ENCODE measurements at regions not wholly inside any gene's neighbourhood (a gene's known extent, or its start where the extent isn't known, plus 50 kb on each side); places are given as distances from the start of the nearest gene placed in this dataset.
"Not testable (repeated sequence)": the region's sequence is repeated elsewhere in the genome, so short reads cannot be mapped to it uniquely, and the experiment has no call there.

DNA sequence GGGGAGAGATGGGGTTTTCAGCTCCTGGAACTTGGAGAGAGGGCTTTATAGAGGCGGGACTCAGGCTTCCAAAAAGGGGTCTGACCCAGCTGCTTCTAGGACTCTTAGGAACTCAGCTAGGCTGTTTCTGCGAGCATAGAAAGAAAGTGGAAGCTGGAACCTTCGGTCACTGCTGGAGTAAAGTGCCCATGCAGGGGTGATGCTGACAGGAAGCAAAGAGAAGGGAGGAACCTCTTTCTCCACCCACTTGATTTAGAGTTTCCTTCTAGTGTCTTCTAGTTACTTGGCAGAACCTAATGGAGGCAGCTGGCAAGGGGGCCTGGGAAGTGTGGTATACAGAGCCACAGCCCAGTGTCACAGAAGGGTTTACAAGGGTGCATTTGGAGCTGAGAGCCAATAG is 283.6 kb downstream of the QKI start:
- TF ChIP-seq CTCF (IDR thresholded peaks at IDR 0.05; ENCODE audit: control extremely low read depth, extremely low read depth, low read depth, missing control alignments) = no peak
- POLR2A ChIA-PET = interaction anchor here (0.6 kb wide), 1 partner anchor 11 kb away, joined by 3 read pairs; no protein-coding TSS in a partner anchor
- CTCF ChIA-PET = interaction anchor here (1.1 to 4.0 kb wide), 3 partner anchors 9 to 29 kb away, joined by 4 to 19 read pairs (median 4); no protein-coding TSS in a partner anchor
- no peak for DNase-seq (ENCODE audit: extremely low spot score)

- POLR2A ChIA-PET; DNase-seq (ENCODE audit: extremely low spot score): not testable (repeated sequence)
- CTCF ChIA-PET = interaction anchor here (1.2 to 4.0 kb wide), 2 partner anchors 10 kb away, joined by 4 to 19 read pairs; no protein-coding TSS in a partner anchor
These were observed 281.8 kb downstream of the QKI start for GRCh38 chr6:163696311-163696710.

- DNase-seq (ENCODE audit: extremely low spot score) = no peak
These were observed 280.9 kb downstream of the QKI start for GRCh38 chr6:163695414-163695864.

DNA sequence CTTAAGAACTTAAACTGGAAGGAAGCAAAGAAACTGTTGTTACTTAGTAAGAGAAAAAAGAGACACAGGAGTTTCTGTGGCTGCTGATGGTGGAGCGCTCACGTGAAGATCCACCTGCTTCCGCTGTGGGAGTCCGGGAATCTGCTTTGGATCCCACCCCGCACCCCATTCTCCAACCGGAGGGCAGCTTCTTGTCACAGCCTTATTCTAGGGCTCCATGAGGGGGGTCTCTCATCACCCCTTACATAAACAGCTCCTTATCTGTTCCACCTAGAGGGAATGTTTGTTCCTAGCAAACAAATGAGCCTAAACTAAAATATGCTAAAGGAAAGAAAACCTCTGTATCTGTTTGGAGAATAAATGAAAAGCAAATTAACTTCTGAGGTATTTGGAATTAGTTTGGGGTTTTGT is 280.5 kb downstream of the QKI start:
- no peak for DNase-seq (ENCODE audit: extremely low spot score)
- POLR2A ChIA-PET = no interaction called here
- TF ChIP-seq CTCF (IDR thresholded peaks at IDR 0.05; ENCODE audit: control extremely low read depth, extremely low read depth, low read depth, missing control alignments) = no peak
- CTCF ChIA-PET = interaction anchor here (1.0 to 4.0 kb wide), 2 partner anchors 8 to 12 kb away, joined by 4 to 19 read pairs; no protein-coding TSS in a partner anchor

More at GRCh38 chr6:163695414-163695864, 280.9 kb downstream of the QKI start:
- TF ChIP-seq CTCF (IDR thresholded peaks at IDR 0.05; ENCODE audit: control extremely low read depth, extremely low read depth, low read depth, missing control alignments) = no peak
- ChIA-PET CTCF (interaction anchor here (1.2 to 4.0 kb wide), 2 partner anchors 9 to 11 kb away, joined by 4 to 19 read pairs; no protein-coding TSS in a partner anchor), POLR2A (no interaction called here)

DNA sequence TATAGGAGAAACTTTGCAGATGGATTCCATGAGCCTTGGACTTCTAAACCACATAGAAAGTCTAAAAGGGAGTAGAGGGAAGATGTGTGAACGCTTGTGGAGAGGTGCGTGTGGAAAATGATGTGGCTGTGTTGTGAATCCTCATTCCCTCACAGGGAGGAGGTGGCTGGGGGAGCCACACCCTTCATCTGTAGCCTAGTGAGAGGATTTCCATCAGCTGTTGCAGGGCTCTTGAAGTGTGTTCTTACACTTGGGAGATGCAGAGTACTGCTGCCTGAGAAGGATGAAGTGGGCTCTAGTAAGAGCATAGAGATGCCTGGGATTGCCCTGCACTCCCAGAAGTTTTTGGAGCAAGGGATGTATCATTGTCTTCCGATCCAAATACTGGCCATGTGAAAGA is 279.6 kb downstream of the QKI start:
- no peak for TF ChIP-seq CTCF (IDR thresholded peaks at IDR 0.05; ENCODE audit: control extremely low read depth, extremely low read depth, low read depth, missing control alignments)
- CTCF ChIA-PET = interaction anchor here (1.0 kb wide), 1 partner anchor 9 kb away, joined by 4 read pairs; no protein-coding TSS in a partner anchor
- no peak for DNase-seq (ENCODE audit: extremely low spot score)
- POLR2A ChIA-PET = no interaction called here

DNA sequence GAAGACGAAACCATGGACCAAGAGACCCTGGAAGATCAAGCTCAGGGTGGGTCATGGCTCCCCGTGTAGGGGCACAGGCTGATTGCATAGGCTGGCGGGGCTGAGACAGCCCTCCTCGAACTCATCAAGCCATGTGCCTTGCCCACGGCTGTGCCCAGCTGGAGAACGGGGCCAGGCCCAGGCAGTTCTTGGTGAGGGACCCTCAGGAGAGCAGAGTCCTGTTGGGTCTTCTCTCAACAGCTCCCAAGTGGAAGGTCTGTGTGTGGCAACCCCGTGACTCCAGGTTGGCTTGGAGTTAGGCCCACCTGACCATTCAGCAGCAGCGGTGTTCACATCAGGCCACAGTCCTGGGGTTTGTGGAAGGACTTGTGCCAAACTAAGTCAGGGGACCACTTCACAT is 276.5 kb downstream of the QKI start:
- no peak for TF ChIP-seq CTCF (IDR thresholded peaks at IDR 0.05; ENCODE audit: control extremely low read depth, extremely low read depth, low read depth, missing control alignments)
- no peak for DNase-seq (ENCODE audit: extremely low spot score)
- ChIA-PET POLR2A (no interaction called here), CTCF (interaction anchor here (0.8 kb wide), 1 partner anchor 17 kb away, joined by 3 read pairs; no protein-coding TSS in a partner anchor)

GRCh38 chr6:163688739-163689362 is 274.3 kb downstream of the QKI start:
- ChIA-PET POLR2A (no interaction called here), CTCF (interaction anchor here (1.1 kb wide), 2 partner anchors 9 to 10 kb away, joined by 3 to 4 read pairs; no protein-coding TSS in a partner anchor)
- no peak for TF ChIP-seq CTCF (IDR thresholded peaks at IDR 0.05; ENCODE audit: control extremely low read depth, extremely low read depth, low read depth, missing control alignments)
- no peak for DNase-seq (ENCODE audit: extremely low spot score)

Data from GM10248 (cell line).